BJ (cell line): ENCODE measurements at regions not wholly inside any gene's neighbourhood (a gene's known extent, or its start where the extent isn't known, plus 50 kb on each side); places are given as distances from the start of the nearest gene placed in this dataset.

Source experiments
- CTCF ChIA-PET: fragments of 350-600 bp; formaldehyde crosslinking; extraction: SDS; loops from one replicate; lab custom pipeline; 2021; ENCODE audit warnings: antibody characterized with exemption, inconsistent platforms; lab: Yijun Ruan, JAX
- POLR2A ChIA-PET: fragments of 300-600 bp; sonication (Branson Sonifier 250); formaldehyde crosslinking; extraction: SDS; loops from one replicate; lab custom pipeline; 2021; ENCODE audit warnings: antibody characterized with exemption; lab: Charles Lee
- DNase-seq: peaks from one replicate; pipeline ENCODE4 v3.0.0-alpha.2; 2011; ENCODE audit warnings: low read depth
- H3K27me3 ChIP-seq: 2 replicates; pipeline ENCODE4 v1.6.0; 2011; ENCODE audit warnings: low read length; ENCODE audit not compliant: control insufficient read depth, insufficient read depth
- H3K36me3 ChIP-seq: 2 replicates; pipeline ENCODE4 v1.5.1; 2011; ENCODE audit warnings: low read length; ENCODE audit not compliant: control insufficient read depth, insufficient read depth
- H3K4me3 ChIP-seq: 2 replicates; pipeline ENCODE4 v1.5.1; 2011; ENCODE audit warnings: low read depth, mild to moderate bottlenecking, control low read depth, low read length
- CTCF ChIP-seq: IDR thresholded peaks from 2 replicates; pipeline ENCODE4 v1.5.1; 2011; ENCODE audit warnings: low read depth, mild to moderate bottlenecking, control low read depth, inconsistent platforms, low read length, moderate library complexity; ENCODE audit not compliant: insufficient read depth

GRCh38 chr9:1473956-1474634 lies 423.9 kb downstream of the DMRT2 start:
- CTCF ChIA-PET = no interaction called here
- Histone ChIP-seq H3K4me3 (no peak overlapping the region), H3K27me3 (no peaks in the 10 kb centered on the region), H3K36me3 (no peaks in the 10 kb centered on the region)
- TF ChIP-seq CTCF = no peak
- POLR2A ChIA-PET = no interaction called here
- DNase-seq = no peak

- DNase-seq = no peak
- H3K36me3 ChIP-seq = no peaks in the 10 kb centered on the region
- no peak overlapping the region for H3K4me3 ChIP-seq
- POLR2A ChIA-PET = no interaction called here
- CTCF ChIA-PET = no interaction called here
- no peak for TF ChIP-seq CTCF
- H3K27me3 ChIP-seq = no peaks in the 10 kb centered on the region
These were observed 424.5 kb downstream of the DMRT2 start for GRCh38 chr9:1474671-1475070.

GRCh38 chr9:1490341-1491232 lies 440.4 kb downstream of the DMRT2 start:
- POLR2A ChIA-PET = no interaction called here
- no peak for DNase-seq
- no peak for TF ChIP-seq CTCF
- CTCF ChIA-PET = no interaction called here
- H3K36me3 ChIP-seq = no peaks in the 10 kb centered on the region
- no peak overlapping the region for H3K4me3 ChIP-seq
- no peaks in the 10 kb centered on the region for H3K27me3 ChIP-seq

- Histone ChIP-seq H3K27me3 (no peaks in the 10 kb centered on the region), H3K36me3 (no peaks in the 10 kb centered on the region), H3K4me3 (no peak overlapping the region)
- POLR2A ChIA-PET = no interaction called here
- CTCF ChIA-PET = no interaction called here
- TF ChIP-seq CTCF = no peak
- no peak for DNase-seq
These were observed 442.0 kb downstream of the DMRT2 start for GRCh38 chr9:1492156-1492555.

- H3K27me3 ChIP-seq = no peaks in the 10 kb centered on the region
- no peaks in the 10 kb centered on the region for H3K36me3 ChIP-seq
- no peak for DNase-seq
- CTCF ChIA-PET = no interaction called here
- POLR2A ChIA-PET = no interaction called here
- H3K4me3 ChIP-seq = no peak overlapping the region
- TF ChIP-seq CTCF = no peak
These were observed 445.3 kb downstream of the DMRT2 start for GRCh38 chr9:1495282-1496030.
